H1 (cell line): ENCODE measurements at regions not wholly inside any gene's neighbourhood (a gene's known extent, or its start where the extent isn't known, plus 50 kb on each side); places are given as distances from the start of the nearest gene placed in this dataset.

ENCODE experiments used
- RNF2 ChIP-seq: fragments of 200-900, 300-1000 bp; sonication (generic); IDR thresholded peaks from 2 replicates; pipeline ENCODE4 v1.7.1; 2016; ENCODE audit warnings: borderline replicate concordance, low read depth, mild to moderate bottlenecking, antibody characterized with exemption, low read length; ENCODE audit not compliant: poor library complexity, severe bottlenecking; ENCODE audit errors: missing control alignments
- SP1 ChIP-seq: IDR thresholded peaks from 2 replicates; pipeline ENCODE4 v1.6.1; 2011; ENCODE audit warnings: low read depth, low read length

DNA sequence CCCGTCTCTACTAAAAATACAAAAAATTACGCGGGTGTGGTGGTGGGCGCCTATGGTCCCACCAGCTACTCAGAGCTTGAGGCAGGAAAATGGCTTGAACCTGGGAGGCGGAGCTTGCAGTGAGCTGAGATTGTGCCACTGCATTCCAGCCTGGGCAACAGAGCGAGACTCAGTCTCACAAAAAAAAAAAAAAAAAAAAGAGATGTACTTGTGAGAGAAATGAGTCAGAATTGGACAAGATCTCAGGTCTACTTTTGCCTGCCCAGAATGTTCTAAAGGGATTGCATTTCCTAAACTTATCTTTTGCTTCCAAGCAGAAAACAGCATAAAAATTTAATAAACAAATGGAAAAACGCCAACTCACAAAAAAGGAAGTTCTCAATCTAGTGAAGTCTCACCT is 167.5 kb downstream of the NR2F2 start (continued):
- no peak for TF ChIP-seq SP1
- no peak for TF ChIP-seq RNF2
